IPS-NIHi7 (cell line): ENCODE measurements at regions not wholly inside any gene's neighbourhood (a gene's known extent, or its start where the extent isn't known, plus 50 kb on each side); places are given as distances from the start of the nearest gene placed in this dataset.
"Not testable (repeated sequence)": the region's sequence is repeated elsewhere in the genome, so short reads cannot be mapped to it uniquely, and the experiment has no call there.

Experiments
- DNase-seq: peaks from one replicate; pipeline ENCODE4 v3.0.0; 2012; ENCODE audit warnings: mixed read lengths; ENCODE audit errors: extremely low spot score

- DNase-seq: no peak
These were observed 357.7 kb downstream of the NPR3 start for GRCh38 chr5:33068786-33069185.

GRCh38 chr5:33072296-33072695, 361.2 kb downstream of the NPR3 start:
- DNase-seq: no peak

- no peak for DNase-seq
These were observed 361.6 kb downstream of the NPR3 start for GRCh38 chr5:33072726-33073125.

GRCh38 chr5:33073881-33074327, 362.8 kb downstream of the NPR3 start:
- no peak for DNase-seq

- DNase-seq: no peak
These were observed 363.4 kb downstream of the NPR3 start for GRCh38 chr5:33074548-33074947.

GRCh38 chr5:33075731-33076130, 364.6 kb downstream of the NPR3 start:
- no peak for DNase-seq

GRCh38 chr5:33079548-33079947, 361.2 kb upstream of the TARS1 start:
- no peak for DNase-seq

GRCh38 chr5:33080287-33080686, 360.5 kb upstream of the TARS1 start:
- DNase-seq: no peak

- no peak for DNase-seq
These were observed 352.6 kb upstream of the TARS1 start for GRCh38 chr5:33088176-33088575.

- DNase-seq: no peak
These were observed 349.0 kb upstream of the TARS1 start for GRCh38 chr5:33091571-33092363.

- no peak for DNase-seq
These were observed 348.0 kb upstream of the TARS1 start for GRCh38 chr5:33092719-33093118.

- DNase-seq: no peak
These were observed 338.2 kb upstream of the TARS1 start for GRCh38 chr5:33102551-33102950.

- DNase-seq: no peak
These were observed 335.2 kb upstream of the TARS1 start for GRCh38 chr5:33105521-33105941.

- DNase-seq: not testable (repeated sequence)
These were observed 330.3 kb upstream of the TARS1 start for GRCh38 chr5:33110496-33110895.

- DNase-seq: no peak
These were observed 326.4 kb upstream of the TARS1 start for GRCh38 chr5:33114361-33114760.

GRCh38 chr5:33115467-33115866, 325.3 kb upstream of the TARS1 start:
- DNase-seq: no peak

GRCh38 chr5:33118761-33119415, 321.9 kb upstream of the TARS1 start:
- DNase-seq: no peak

- DNase-seq: no peak
These were observed 320.1 kb upstream of the TARS1 start for GRCh38 chr5:33120671-33121070.

GRCh38 chr5:33129309-33129708, 311.5 kb upstream of the TARS1 start:
- no peak for DNase-seq

- no peak for DNase-seq
These were observed 304.0 kb upstream of the TARS1 start for GRCh38 chr5:33136785-33137184.

GRCh38 chr5:33138145-33138544, 302.6 kb upstream of the TARS1 start:
- not testable (repeated sequence) for DNase-seq

- no peak for DNase-seq
These were observed 297.2 kb upstream of the TARS1 start for GRCh38 chr5:33143405-33144123.

- no peak for DNase-seq
These were observed 293.9 kb upstream of the TARS1 start for GRCh38 chr5:33146881-33147280.
